Smooth muscle cell (in vitro differentiated cells): ENCODE measurements at regions not wholly inside any gene's neighbourhood (a gene's known extent, or its start where the extent isn't known, plus 50 kb on each side); places are given as distances from the start of the nearest gene placed in this dataset.

Experiments used
- DNase-seq: peaks from one replicate; lab custom pipeline; 2025; ENCODE audit not compliant: unreplicated experiment; lab: John Stamatoyannopoulos, UW
- H2AFZ ChIP-seq: fragments of 200-600 bp; sonication (generic); 2 replicates; pipeline ENCODE4 v1.6.0; 2016; ENCODE audit warnings: antibody characterized with exemption, low read depth, mild to moderate bottlenecking
- H3F3A ChIP-seq: fragments of 200-600 bp; sonication (generic); 2 replicates; pipeline ENCODE4 v1.6.0; 2017; ENCODE audit warnings: antibody characterized with exemption, low read depth
- H3K27ac ChIP-seq: fragments of 200-600 bp; sonication (generic); 2 replicates; pipeline ENCODE4 v1.5.1; 2016; ENCODE audit warnings: low read depth, mild to moderate bottlenecking
- H3K27me3 ChIP-seq: fragments of 200-600 bp; sonication (generic); 2 replicates; pipeline ENCODE4 v1.6.1; 2016; ENCODE audit warnings: low read depth, mild to moderate bottlenecking
- H3K36me3 ChIP-seq: fragments of 200-600 bp; sonication (generic); 2 replicates; pipeline ENCODE4 v1.5.1; 2016; ENCODE audit warnings: low read depth
- H3K4me1 ChIP-seq: fragments of 200-600 bp; sonication (generic); 2 replicates; pipeline ENCODE4 v1.5.1; 2016; ENCODE audit warnings: low read depth
- H3K4me2 ChIP-seq: fragments of 200-600 bp; sonication (generic); 2 replicates; pipeline ENCODE4 v1.6.0; 2016; ENCODE audit warnings: mild to moderate bottlenecking
- H3K4me3 ChIP-seq: fragments of 200-600 bp; sonication (generic); 2 replicates; pipeline ENCODE4 v1.5.1; 2016; ENCODE audit warnings: mild to moderate bottlenecking
- H3K79me2 ChIP-seq: fragments of 200-600 bp; sonication (generic); 2 replicates; pipeline ENCODE4 v1.6.0; 2016; ENCODE audit warnings: low read depth, mild to moderate bottlenecking
- H3K9ac ChIP-seq: fragments of 200-600 bp; sonication (generic); 2 replicates; pipeline ENCODE4 v1.6.0; 2016; ENCODE audit warnings: low read depth
- H3K9me3 ChIP-seq: fragments of 200-600 bp; sonication (generic); replicated peaks from 2 replicates; pipeline ENCODE4 v1.5.1; 2016; ENCODE audit warnings: low read depth
- H4K20me1 ChIP-seq: fragments of 200-600 bp; sonication (generic); 2 replicates; pipeline ENCODE4 v1.6.0; 2016; ENCODE audit warnings: low read depth
- WGBS: methylation state at CpG from one replicate; pipeline ENCODE4 v1.1.7; 2016; ENCODE audit warnings: low lambda C conversion rate; 5-methylcytosine and 5-hydroxymethylcytosine counted together
- TF ChIP-seq, protein P1 (sequence below): fragments of 200-600 bp; sonication (generic); IDR thresholded peaks from 2 replicates; pipeline ENCODE4 v1.5.1; 2017; ENCODE audit warnings: borderline replicate concordance, mild to moderate bottlenecking, antibody characterized with exemption; ENCODE audit not compliant: insufficient read depth, poor library complexity, severe bottlenecking

DNA sequence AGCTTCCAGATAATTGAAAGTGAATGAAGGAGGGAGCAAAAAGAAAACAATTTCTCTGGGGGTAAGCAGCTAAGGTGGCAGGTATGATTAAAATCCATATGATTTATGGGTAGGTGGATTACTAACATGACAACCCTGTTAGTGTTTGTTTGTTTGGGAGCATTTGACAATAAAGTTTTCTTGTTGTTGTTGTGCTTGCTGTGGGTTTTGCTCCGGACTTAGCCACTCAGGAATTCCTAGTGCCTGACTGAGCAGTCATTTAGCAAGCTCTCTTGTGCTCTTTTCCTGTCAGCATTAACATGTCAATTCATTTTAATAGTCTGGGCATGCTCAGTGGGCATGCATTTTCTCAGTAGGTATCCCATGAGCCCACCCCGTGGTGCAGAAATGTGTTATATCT, 674.8 kb upstream of the ZEB2 start:
- peaks cover 3% of the 10 kb centered on the region for H3F3A ChIP-seq
- TF ChIP-seq, protein P1, sequence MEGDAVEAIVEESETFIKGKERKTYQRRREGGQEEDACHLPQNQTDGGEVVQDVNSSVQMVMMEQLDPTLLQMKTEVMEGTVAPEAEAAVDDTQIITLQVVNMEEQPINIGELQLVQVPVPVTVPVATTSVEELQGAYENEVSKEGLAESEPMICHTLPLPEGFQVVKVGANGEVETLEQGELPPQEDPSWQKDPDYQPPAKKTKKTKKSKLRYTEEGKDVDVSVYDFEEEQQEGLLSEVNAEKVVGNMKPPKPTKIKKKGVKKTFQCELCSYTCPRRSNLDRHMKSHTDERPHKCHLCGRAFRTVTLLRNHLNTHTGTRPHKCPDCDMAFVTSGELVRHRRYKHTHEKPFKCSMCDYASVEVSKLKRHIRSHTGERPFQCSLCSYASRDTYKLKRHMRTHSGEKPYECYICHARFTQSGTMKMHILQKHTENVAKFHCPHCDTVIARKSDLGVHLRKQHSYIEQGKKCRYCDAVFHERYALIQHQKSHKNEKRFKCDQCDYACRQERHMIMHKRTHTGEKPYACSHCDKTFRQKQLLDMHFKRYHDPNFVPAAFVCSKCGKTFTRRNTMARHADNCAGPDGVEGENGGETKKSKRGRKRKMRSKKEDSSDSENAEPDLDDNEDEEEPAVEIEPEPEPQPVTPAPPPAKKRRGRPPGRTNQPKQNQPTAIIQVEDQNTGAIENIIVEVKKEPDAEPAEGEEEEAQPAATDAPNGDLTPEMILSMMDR = no peak
- H4K20me1 ChIP-seq = no peaks in the 10 kb centered on the region
- no peak overlapping the region for H3K27ac ChIP-seq
- WGBS = 20% methylated on average over 2 of the region's 2 CpGs
- H3K4me1 ChIP-seq = peaks cover 11% of the 10 kb centered on the region
- H2AFZ ChIP-seq = peak overlapping the region; percentile 62
- DNase-seq = no peak
- no peak overlapping the region for H3K4me3 ChIP-seq
- H3K79me2 ChIP-seq = no peaks in the 10 kb centered on the region
- H3K27me3 ChIP-seq = no peaks in the 10 kb centered on the region
- peak overlapping the region; percentile 46 for H3K4me2 ChIP-seq
- no peaks in the 10 kb centered on the region for H3K9me3 ChIP-seq
- no peaks in the 10 kb centered on the region for H3K36me3 ChIP-seq
- H3K9ac ChIP-seq = no peak overlapping the region

DNA sequence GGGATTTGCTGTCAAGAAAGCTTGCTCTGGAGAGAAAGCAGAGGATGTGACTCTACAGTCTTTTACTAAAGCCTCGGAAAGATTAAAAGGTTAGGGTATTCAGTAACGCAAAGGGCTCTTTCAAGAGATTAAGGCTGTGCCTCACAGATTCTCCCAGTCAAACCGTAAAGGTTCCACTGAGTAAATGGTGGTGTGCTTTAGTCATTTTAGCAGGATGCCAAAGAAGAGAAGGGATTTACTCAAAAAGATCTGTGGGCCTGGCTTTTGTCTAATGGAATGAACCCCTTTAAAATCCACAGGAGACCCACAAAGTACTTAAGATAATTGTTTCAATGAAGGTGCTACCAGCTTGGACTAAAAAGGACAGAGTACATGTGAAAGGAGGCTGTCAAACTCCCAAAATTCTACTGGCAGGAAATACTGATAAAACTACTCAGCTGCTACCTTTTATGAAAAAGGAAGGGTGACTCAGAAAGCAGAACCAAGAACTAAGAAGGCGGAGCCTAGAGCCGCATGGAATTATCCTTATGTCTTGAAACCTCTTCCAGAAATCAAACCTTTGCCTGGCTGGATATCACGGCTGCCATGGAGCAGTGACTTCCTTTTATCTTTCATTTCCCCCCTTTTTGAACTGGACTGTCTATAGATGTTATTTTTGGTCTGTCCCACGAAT, 670.2 kb upstream of the ZEB2 start:
- H3K9ac ChIP-seq = no peak overlapping the region
- H3K79me2 ChIP-seq = no peaks in the 10 kb centered on the region
- no peaks in the 10 kb centered on the region for H3K36me3 ChIP-seq
- no peaks in the 10 kb centered on the region for H4K20me1 ChIP-seq
- no peak for DNase-seq
- H3K9me3 ChIP-seq = no peaks in the 10 kb centered on the region
- H2AFZ ChIP-seq = peak overlapping the region; percentile 79
- no peak overlapping the region for H3K4me3 ChIP-seq
- TF ChIP-seq, protein P1 = no peak
- H3K27ac ChIP-seq = peak overlapping the region; percentile 72
- H3F3A ChIP-seq = no peaks in the 10 kb centered on the region
- peak overlapping the region; percentile 65 for H3K4me2 ChIP-seq
- H3K4me1 ChIP-seq = peaks cover 20% of the 10 kb centered on the region
- 27% methylated on average over 7 of the region's 7 CpGs for WGBS
- no peaks in the 10 kb centered on the region for H3K27me3 ChIP-seq

DNA sequence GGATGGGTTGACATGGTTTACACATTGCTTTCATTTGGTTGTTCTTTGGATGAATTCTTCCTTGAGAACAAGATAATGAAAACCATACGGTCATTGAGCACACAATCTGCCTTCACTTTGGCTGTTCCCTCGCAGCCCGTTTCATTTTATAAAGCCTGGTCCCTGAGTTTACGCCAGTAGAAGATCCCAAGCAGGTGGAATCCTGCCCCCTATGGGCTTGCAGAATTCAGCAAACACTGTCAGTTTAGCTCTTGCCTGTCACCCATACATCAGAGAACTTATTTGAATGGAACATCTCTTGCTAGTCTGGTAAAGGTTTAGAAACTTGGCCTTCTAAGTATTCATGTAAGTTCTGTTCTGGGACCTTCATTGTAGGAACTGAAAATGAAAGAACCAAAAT, 666.4 kb upstream of the ZEB2 start:
- no peak overlapping the region for H3K4me3 ChIP-seq
- no peak overlapping the region for H2AFZ ChIP-seq
- DNase-seq = no peak
- H3K4me2 ChIP-seq = no peak overlapping the region
- H3K9ac ChIP-seq = no peak overlapping the region
- peaks cover 32% of the 10 kb centered on the region for H3K4me1 ChIP-seq
- no peaks in the 10 kb centered on the region for H3K27me3 ChIP-seq
- H3K27ac ChIP-seq = no peak overlapping the region
- H3F3A ChIP-seq = peaks cover 4% of the 10 kb centered on the region
- H3K9me3 ChIP-seq = no peaks in the 10 kb centered on the region
- no peaks in the 10 kb centered on the region for H3K79me2 ChIP-seq
- H3K36me3 ChIP-seq = no peaks in the 10 kb centered on the region
- WGBS = 60% methylated on average over 4 of the region's 4 CpGs
- TF ChIP-seq, protein P1 = no peak
- H4K20me1 ChIP-seq = no peaks in the 10 kb centered on the region

DNA sequence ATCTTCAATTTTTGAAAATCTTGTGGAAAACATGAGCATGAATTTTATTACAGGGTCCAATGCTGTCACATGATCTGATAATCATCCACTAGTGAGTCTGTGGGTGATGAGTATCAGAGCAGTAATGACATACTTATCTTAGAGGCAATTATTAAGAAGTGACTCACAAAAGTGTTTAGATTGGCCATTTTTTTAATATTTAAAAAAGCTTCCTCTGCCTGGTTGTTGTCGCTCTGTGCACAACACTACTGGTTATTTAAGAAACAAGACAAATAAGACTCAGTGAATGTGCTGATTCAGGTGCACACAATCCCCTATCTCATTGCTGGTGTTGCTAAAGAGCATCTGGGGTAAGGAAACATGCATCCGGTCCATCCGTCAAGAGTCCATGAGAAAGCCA, 665.8 kb upstream of the ZEB2 start:
- H3F3A ChIP-seq = peaks cover 4% of the 10 kb centered on the region

More for the DNA sequence above, 665.8 kb upstream of the ZEB2 start:
- no peak overlapping the region for H3K4me3 ChIP-seq
- H3K9ac ChIP-seq = peak overlapping the region; percentile 15
- H3K9me3 ChIP-seq = no peaks in the 10 kb centered on the region
- no peaks in the 10 kb centered on the region for H3K27me3 ChIP-seq
- H3K79me2 ChIP-seq = no peaks in the 10 kb centered on the region
- H4K20me1 ChIP-seq = no peaks in the 10 kb centered on the region
- peak overlapping the region; percentile 90 for H3K27ac ChIP-seq
- H3K36me3 ChIP-seq = no peaks in the 10 kb centered on the region
- peaks cover 32% of the 10 kb centered on the region for H3K4me1 ChIP-seq
- WGBS = 73% methylated on average over 3 of the region's 3 CpGs
- peak overlapping the region; percentile 67 for H3K4me2 ChIP-seq
- DNase-seq = no peak
- H2AFZ ChIP-seq = no peak overlapping the region
- TF ChIP-seq, protein P1 = no peak
